GM23338 (cell line): ENCODE measurements at regions not wholly inside any gene's neighbourhood (a gene's known extent, or its start where the extent isn't known, plus 50 kb on each side); places are given as distances from the start of the nearest gene placed in this dataset.

ENCODE experiments used
- ATAC-seq: fragments of 200-7000 bp; cut with Tn5 transposase; 3 replicates; pipeline ENCODE4 v1.9.1; 2020
- DNase-seq: peaks from one replicate; pipeline ENCODE4 v3.0.0-alpha.2; 2015; ENCODE audit warnings: low spot score
- H2AFZ ChIP-seq: fragments of 200-600 bp; sonication (generic); 2 replicates; pipeline ENCODE4 v1.8.0; 2016; ENCODE audit warnings: antibody characterized with exemption, mild to moderate bottlenecking, moderate library complexity
- H3F3A ChIP-seq: fragments of 200-600 bp; sonication (generic); replicated peaks from 2 replicates; pipeline ENCODE4 v1.8.0; 2017; ENCODE audit warnings: antibody characterized with exemption, mixed run types, low read depth
- H3K27ac ChIP-seq: fragments of 200-600 bp; sonication (generic); 2 replicates; pipeline ENCODE4 v1.6.1; 2016; ENCODE audit warnings: low read depth
- H3K27me3 ChIP-seq: fragments of 200-600 bp; sonication (generic); 2 replicates; pipeline ENCODE4 v1.8.0; 2016; ENCODE audit warnings: mild to moderate bottlenecking, mixed run types, moderate library complexity; ENCODE audit not compliant: insufficient read depth
- H3K36me3 ChIP-seq: fragments of 200-600 bp; sonication (generic); 2 replicates; pipeline ENCODE4 v1.8.0; 2016; ENCODE audit warnings: mild to moderate bottlenecking; ENCODE audit not compliant: insufficient read depth
- H3K4me1 ChIP-seq: fragments of 200-600 bp; sonication (generic); 2 replicates; pipeline ENCODE4 v1.8.0; 2016; ENCODE audit warnings: mild to moderate bottlenecking, moderate library complexity; ENCODE audit not compliant: insufficient read depth
- H3K4me2 ChIP-seq: fragments of 200-600 bp; sonication (generic); 2 replicates; pipeline ENCODE4 v1.7.1; 2017; ENCODE audit warnings: mixed run types
- H3K4me3 ChIP-seq: fragments of 200-600 bp; sonication (generic); 2 replicates; pipeline ENCODE4 v1.6.1; 2016; ENCODE audit warnings: mixed run types
- H3K79me2 ChIP-seq: fragments of 200-600 bp; sonication (generic); replicated peaks from 2 replicates; pipeline ENCODE4 v1.8.0; 2017; ENCODE audit warnings: mild to moderate bottlenecking; ENCODE audit not compliant: insufficient read depth
- H3K9me2 ChIP-seq: fragments of 200-600 bp; sonication (generic); 2 replicates; pipeline ENCODE4 v1.8.0; 2017; ENCODE audit not compliant: insufficient read depth
- H4K20me1 ChIP-seq: fragments of 200-600 bp; sonication (generic); replicated peaks from 2 replicates; pipeline ENCODE4 v1.8.0; 2017; ENCODE audit warnings: mild to moderate bottlenecking; ENCODE audit not compliant: insufficient read depth
- H3K27ac Mint-ChIP-seq: 2 replicates; pipeline ENCODE4 v1.8.0; 2020; ENCODE audit warnings: inconsistent platforms, mild to moderate bottlenecking, moderate library complexity, mixed read lengths
- H3K27me3 Mint-ChIP-seq: 3 replicates; pipeline ENCODE4 v1.8.0; 2022; ENCODE audit warnings: low read depth, mild to moderate bottlenecking, moderate library complexity, mixed read lengths, inconsistent platforms; ENCODE audit not compliant: insufficient read depth, poor library complexity
- H3K36me3 Mint-ChIP-seq: 3 replicates; pipeline ENCODE4 v1.8.0; 2021; ENCODE audit warnings: low read depth, mild to moderate bottlenecking, inconsistent platforms, moderate library complexity, mixed read lengths
- H3K4me1 Mint-ChIP-seq: 3 replicates; pipeline ENCODE4 v1.8.0; 2020; ENCODE audit warnings: mild to moderate bottlenecking, inconsistent platforms, mixed read lengths
- H3K4me3 Mint-ChIP-seq: 3 replicates; pipeline ENCODE4 v1.8.0; 2021; ENCODE audit warnings: moderate library complexity, mild to moderate bottlenecking, inconsistent platforms, mixed read lengths
- H3K9me3 Mint-ChIP-seq: 3 replicates; pipeline ENCODE4 v1.8.0; 2020; ENCODE audit warnings: moderate library complexity, mild to moderate bottlenecking, inconsistent platforms, mixed read lengths
- CREB1 ChIP-seq: fragments of 250-450 bp; sonication (Bioruptor Pico); IDR thresholded peaks from 2 replicates; pipeline ENCODE4 v1.5.0; 2020; ENCODE audit warnings: low read depth, mild to moderate bottlenecking, moderate library complexity
- EZH2 ChIP-seq: fragments of 200-600 bp; sonication (generic); IDR thresholded peaks from one replicate; pipeline ENCODE4 v1.8.0; 2017; ENCODE audit warnings: antibody characterized with exemption, mild to moderate bottlenecking, low read depth; ENCODE audit not compliant: unreplicated experiment
- EZH2phosphoT487 ChIP-seq: fragments of 200-600 bp; sonication (generic); IDR thresholded peaks from one replicate; pipeline ENCODE4 v1.8.1; 2018; ENCODE audit warnings: antibody characterized with exemption; ENCODE audit not compliant: unreplicated experiment
- JUNB ChIP-seq: IDR thresholded peaks from one replicate; pipeline ENCODE4 v1.6.1; 2016; ENCODE audit warnings: antibody characterized with exemption; ENCODE audit not compliant: unreplicated experiment
- REST ChIP-seq: IDR thresholded peaks from one replicate; pipeline ENCODE4 v1.6.1; 2018; ENCODE audit warnings: antibody characterized with exemption; ENCODE audit not compliant: unreplicated experiment
- ZNF114 ChIP-seq: fragments of 250-450 bp; sonication (Bioruptor Pico); IDR thresholded peaks from 2 replicates; pipeline ENCODE4 v1.5.0; 2020; ENCODE audit warnings: mild to moderate bottlenecking, moderate library complexity
- ZNF331 ChIP-seq: fragments of 250-450 bp; sonication (Bioruptor Pico); IDR thresholded peaks from 2 replicates; pipeline ENCODE4 v1.5.0; 2020; ENCODE audit warnings: low read depth, mild to moderate bottlenecking, moderate library complexity
- TF ChIP-seq, protein P1 (sequence below): IDR thresholded peaks from 2 replicates; pipeline ENCODE4 v1.6.1; 2016; ENCODE audit warnings: antibody characterized with exemption
- TF ChIP-seq, protein P2 (sequence below): fragments of 250-450 bp; sonication (Bioruptor Pico); IDR thresholded peaks from 2 replicates; pipeline ENCODE4 v1.5.0; 2020; ENCODE audit warnings: mild to moderate bottlenecking, moderate library complexity

DNA sequence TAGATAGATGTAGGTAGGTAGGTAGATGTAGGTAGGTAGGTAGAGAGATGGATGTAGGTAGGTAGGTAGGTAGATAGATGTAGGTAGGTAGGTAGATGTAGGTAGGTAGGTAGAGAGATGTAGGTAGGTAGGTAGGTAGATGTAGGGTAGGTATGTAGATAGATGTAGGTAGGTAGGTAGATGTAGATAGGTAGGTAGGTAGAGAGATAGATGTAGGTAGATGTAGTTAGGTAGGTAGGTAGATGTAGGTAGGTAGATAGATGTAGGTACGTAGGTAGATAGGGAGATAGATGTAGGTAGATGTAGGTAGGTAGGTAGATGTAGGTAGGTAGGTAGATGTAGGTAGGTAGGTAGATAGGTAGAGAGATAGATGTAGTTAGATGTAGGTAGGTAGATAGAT is 62.3 kb upstream of the MORC3 start:
- no peaks in the 10 kb centered on the region for H3K4me1 ChIP-seq
- no peaks in the 10 kb centered on the region for H4K20me1 ChIP-seq
- ATAC-seq (no peak), DNase-seq (no peak)
- no peaks in the 10 kb centered on the region for H3K27me3 ChIP-seq
- no peaks in the 10 kb centered on the region for H3K36me3 ChIP-seq
- H3K79me2 ChIP-seq, result no peaks in the 10 kb centered on the region
- no peak overlapping the region for H3K4me2 ChIP-seq
- TF ChIP-seq, protein P1, sequence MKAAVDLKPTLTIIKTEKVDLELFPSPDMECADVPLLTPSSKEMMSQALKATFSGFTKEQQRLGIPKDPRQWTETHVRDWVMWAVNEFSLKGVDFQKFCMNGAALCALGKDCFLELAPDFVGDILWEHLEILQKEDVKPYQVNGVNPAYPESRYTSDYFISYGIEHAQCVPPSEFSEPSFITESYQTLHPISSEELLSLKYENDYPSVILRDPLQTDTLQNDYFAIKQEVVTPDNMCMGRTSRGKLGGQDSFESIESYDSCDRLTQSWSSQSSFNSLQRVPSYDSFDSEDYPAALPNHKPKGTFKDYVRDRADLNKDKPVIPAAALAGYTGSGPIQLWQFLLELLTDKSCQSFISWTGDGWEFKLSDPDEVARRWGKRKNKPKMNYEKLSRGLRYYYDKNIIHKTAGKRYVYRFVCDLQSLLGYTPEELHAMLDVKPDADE, result no peak
- TF ChIP-seq, protein P2, sequence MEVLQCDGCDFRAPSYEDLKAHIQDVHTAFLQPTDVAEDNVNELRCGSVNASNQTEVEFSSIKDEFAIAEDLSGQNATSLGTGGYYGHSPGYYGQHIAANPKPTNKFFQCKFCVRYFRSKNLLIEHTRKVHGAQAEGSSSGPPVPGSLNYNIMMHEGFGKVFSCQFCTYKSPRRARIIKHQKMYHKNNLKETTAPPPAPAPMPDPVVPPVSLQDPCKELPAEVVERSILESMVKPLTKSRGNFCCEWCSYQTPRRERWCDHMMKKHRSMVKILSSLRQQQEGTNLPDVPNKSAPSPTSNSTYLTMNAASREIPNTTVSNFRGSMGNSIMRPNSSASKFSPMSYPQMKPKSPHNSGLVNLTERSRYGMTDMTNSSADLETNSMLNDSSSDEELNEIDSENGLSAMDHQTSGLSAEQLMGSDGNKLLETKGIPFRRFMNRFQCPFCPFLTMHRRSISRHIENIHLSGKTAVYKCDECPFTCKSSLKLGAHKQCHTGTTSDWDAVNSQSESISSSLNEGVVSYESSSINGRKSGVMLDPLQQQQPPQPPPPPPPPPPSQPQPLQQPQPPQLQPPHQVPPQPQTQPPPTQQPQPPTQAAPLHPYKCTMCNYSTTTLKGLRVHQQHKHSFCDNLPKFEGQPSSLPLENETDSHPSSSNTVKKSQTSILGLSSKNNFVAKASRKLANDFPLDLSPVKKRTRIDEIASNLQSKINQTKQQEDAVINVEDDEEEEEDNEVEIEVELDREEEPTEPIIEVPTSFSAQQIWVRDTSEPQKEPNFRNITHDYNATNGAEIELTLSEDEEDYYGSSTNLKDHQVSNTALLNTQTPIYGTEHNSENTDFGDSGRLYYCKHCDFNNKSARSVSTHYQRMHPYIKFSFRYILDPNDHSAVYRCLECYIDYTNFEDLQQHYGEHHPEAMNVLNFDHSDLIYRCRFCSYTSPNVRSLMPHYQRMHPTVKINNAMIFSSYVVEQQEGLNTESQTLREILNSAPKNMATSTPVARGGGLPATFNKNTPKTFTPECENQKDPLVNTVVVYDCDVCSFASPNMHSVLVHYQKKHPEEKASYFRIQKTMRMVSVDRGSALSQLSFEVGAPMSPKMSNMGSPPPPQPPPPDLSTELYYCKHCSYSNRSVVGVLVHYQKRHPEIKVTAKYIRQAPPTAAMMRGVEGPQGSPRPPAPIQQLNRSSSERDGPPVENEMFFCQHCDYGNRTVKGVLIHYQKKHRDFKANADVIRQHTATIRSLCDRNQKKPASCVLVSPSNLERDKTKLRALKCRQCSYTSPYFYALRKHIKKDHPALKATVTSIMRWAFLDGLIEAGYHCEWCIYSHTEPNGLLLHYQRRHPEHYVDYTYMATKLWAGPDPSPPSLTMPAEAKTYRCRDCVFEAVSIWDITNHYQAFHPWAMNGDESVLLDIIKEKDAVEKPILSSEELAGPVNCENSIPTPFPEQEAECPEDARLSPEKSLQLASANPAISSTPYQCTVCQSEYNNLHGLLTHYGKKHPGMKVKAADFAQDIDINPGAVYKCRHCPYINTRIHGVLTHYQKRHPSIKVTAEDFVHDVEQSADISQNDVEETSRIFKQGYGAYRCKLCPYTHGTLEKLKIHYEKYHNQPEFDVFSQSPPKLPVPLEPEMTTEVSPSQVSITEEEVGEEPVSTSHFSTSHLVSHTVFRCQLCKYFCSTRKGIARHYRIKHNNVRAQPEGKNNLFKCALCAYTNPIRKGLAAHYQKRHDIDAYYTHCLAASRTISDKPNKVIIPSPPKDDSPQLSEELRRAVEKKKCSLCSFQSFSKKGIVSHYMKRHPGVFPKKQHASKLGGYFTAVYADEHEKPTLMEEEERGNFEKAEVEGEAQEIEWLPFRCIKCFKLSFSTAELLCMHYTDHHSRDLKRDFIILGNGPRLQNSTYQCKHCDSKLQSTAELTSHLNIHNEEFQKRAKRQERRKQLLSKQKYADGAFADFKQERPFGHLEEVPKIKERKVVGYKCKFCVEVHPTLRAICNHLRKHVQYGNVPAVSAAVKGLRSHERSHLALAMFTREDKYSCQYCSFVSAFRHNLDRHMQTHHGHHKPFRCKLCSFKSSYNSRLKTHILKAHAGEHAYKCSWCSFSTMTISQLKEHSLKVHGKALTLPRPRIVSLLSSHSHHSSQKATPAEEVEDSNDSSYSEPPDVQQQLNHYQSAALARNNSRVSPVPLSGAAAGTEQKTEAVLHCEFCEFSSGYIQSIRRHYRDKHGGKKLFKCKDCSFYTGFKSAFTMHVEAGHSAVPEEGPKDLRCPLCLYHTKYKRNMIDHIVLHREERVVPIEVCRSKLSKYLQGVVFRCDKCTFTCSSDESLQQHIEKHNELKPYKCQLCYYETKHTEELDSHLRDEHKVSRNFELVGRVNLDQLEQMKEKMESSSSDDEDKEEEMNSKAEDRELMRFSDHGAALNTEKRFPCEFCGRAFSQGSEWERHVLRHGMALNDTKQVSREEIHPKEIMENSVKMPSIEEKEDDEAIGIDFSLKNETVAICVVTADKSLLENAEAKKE (CRISPR knock-in tag), result no peak
- TF ChIP-seq ZNF331 (CRISPR knock-in tag) (no peak), EZH2phosphoT487 (no peak), CREB1 (CRISPR knock-in tag) (no peak), EZH2 (no peak), JUNB (no peak), REST (no peak), ZNF114 (CRISPR knock-in tag) (no peak)
- H3K27ac ChIP-seq, result no peak overlapping the region
- H3K4me1 Mint-ChIP-seq, result peaks cover 12% of the 10 kb centered on the region
- H3K27ac Mint-ChIP-seq, result no peak overlapping the region
- no peak overlapping the region for H3K4me3 Mint-ChIP-seq
- peaks cover 5% of the 10 kb centered on the region for H3K27me3 Mint-ChIP-seq
- H3K9me2 ChIP-seq, result no peaks in the 10 kb centered on the region
- H3K4me3 ChIP-seq, result no peak overlapping the region
- no peaks in the 10 kb centered on the region for H3K36me3 Mint-ChIP-seq
- no peaks in the 10 kb centered on the region for H3F3A ChIP-seq
- no peaks in the 10 kb centered on the region for H3K9me3 Mint-ChIP-seq
- no peak overlapping the region for H2AFZ ChIP-seq
